SU-DHL-6 (cell line): ENCODE measurements at regions not wholly inside any gene's neighbourhood (a gene's known extent, or its start where the extent isn't known, plus 50 kb on each side); places are given as distances from the start of the nearest gene placed in this dataset.

ENCODE experiments used
- CTCF ChIP-seq: fragments of 200-600 bp; sonication (generic); IDR thresholded peaks from one replicate; pipeline ENCODE4 v1.5.1; 2017; ENCODE audit warnings: antibody characterized with exemption, mild to moderate bottlenecking, low read length, moderate library complexity; ENCODE audit not compliant: insufficient read depth, poor library complexity, severe bottlenecking
- EZH2phosphoT487 ChIP-seq: fragments of 200-600 bp; sonication (generic), shearing (Covaris generic); conservative IDR thresholded peaks from 2 replicates; pipeline ENCODE4 v1.6.1; 2018; ENCODE audit warnings: mild to moderate bottlenecking, antibody characterized with exemption, low read length, moderate library complexity, mixed read lengths

- TF ChIP-seq CTCF: no peak
- no peak for TF ChIP-seq EZH2phosphoT487
Measured at GRCh38 chr12:89033062-89033461, 319.2 kb downstream of the DUSP6 start.
